ENCODE measurements at regions not wholly inside any gene's neighbourhood (a gene's known extent, or its start where the extent isn't known, plus 50 kb on each side); places are given as distances from the start of the nearest gene placed in this dataset.
"Not testable (repeated sequence)": the region's sequence is repeated elsewhere in the genome, so short reads cannot be mapped to it uniquely, and the experiment has no call there.

- intact Hi-C loops (cut with DNase I): no loop called here
- no peak for ATAC-seq (ENCODE audit: poor library complexity)
- no peak for DNase-seq
Observed at GRCh38 chr22:48299124-48299523, 1528.5 kb downstream of the BRD1 start.

GRCh38 chr22:48297296-48297695 lies 1530.4 kb downstream of the BRD1 start:
- ATAC-seq (ENCODE audit: poor library complexity) (no peak), DNase-seq (no peak)
- intact Hi-C loops (cut with DNase I): no loop called here

GRCh38 chr22:48289954-48290353 lies 1527.5 kb downstream of the TBC1D22A start:
- intact Hi-C loops (cut with DNase I); DNase-seq; ATAC-seq (ENCODE audit: poor library complexity): not testable (repeated sequence)

GRCh38 chr22:48288376-48288940 lies 1526.0 kb downstream of the TBC1D22A start:
- intact Hi-C loops (cut with DNase I): no loop called here
- ATAC-seq (ENCODE audit: poor library complexity): no peak
- no peak for DNase-seq

- ATAC-seq (ENCODE audit: poor library complexity) (no peak), DNase-seq (no peak)
- intact Hi-C loops (cut with DNase I): no loop called here
Observed at GRCh38 chr22:48287031-48287430, 1524.6 kb downstream of the TBC1D22A start.

GRCh38 chr22:48284671-48285070 lies 1522.2 kb downstream of the TBC1D22A start:
- DNase-seq (no peak), ATAC-seq (ENCODE audit: poor library complexity) (no peak)
- intact Hi-C loops (cut with DNase I): no loop called here

- no peak for DNase-seq
- intact Hi-C loops (cut with DNase I): no loop called here
- no peak for ATAC-seq (ENCODE audit: poor library complexity)
Observed at GRCh38 chr22:48282804-48283203, 1520.4 kb downstream of the TBC1D22A start.

- intact Hi-C loops (cut with DNase I): no loop called here
- ATAC-seq (ENCODE audit: poor library complexity): no peak
- no peak for DNase-seq
Observed at GRCh38 chr22:48279461-48279756, 1517.0 kb downstream of the TBC1D22A start.

- ATAC-seq (ENCODE audit: poor library complexity): no peak
- intact Hi-C loops (cut with DNase I): no loop called here
- DNase-seq: no peak
Observed at GRCh38 chr22:48278620-48279460, 1516.4 kb downstream of the TBC1D22A start.

- no peak for ATAC-seq (ENCODE audit: poor library complexity)
- DNase-seq: no peak
- intact Hi-C loops (cut with DNase I): no loop called here
Observed at GRCh38 chr22:48277868-48278581, 1515.6 kb downstream of the TBC1D22A start.

- intact Hi-C loops (cut with DNase I): no loop called here
- DNase-seq (no peak), ATAC-seq (ENCODE audit: poor library complexity) (no peak)
Observed at GRCh38 chr22:48276994-48277867, 1514.8 kb downstream of the TBC1D22A start.

GRCh38 chr22:48275412-48275811 lies 1513.0 kb downstream of the TBC1D22A start:
- intact Hi-C loops (cut with DNase I): no loop called here
- ATAC-seq (ENCODE audit: poor library complexity) (no peak), DNase-seq (no peak)

GRCh38 chr22:48270731-48271130 lies 1508.3 kb downstream of the TBC1D22A start:
- intact Hi-C loops (cut with DNase I): no loop called here
- DNase-seq (no peak), ATAC-seq (ENCODE audit: poor library complexity) (no peak)

- no peak for ATAC-seq (ENCODE audit: poor library complexity)
- intact Hi-C loops (cut with DNase I): no loop called here
- DNase-seq: no peak
Observed at GRCh38 chr22:48268771-48269552, 1506.5 kb downstream of the TBC1D22A start.

- DNase-seq (no peak), ATAC-seq (ENCODE audit: poor library complexity) (no peak)
- intact Hi-C loops (cut with DNase I): no loop called here
Observed at GRCh38 chr22:48268293-48268692, 1505.8 kb downstream of the TBC1D22A start.

- ATAC-seq (ENCODE audit: poor library complexity) (no peak), DNase-seq (no peak)
- intact Hi-C loops (cut with DNase I): no loop called here
Observed at GRCh38 chr22:48267681-48268080, 1505.2 kb downstream of the TBC1D22A start.

GRCh38 chr22:48265000-48265625 lies 1502.7 kb downstream of the TBC1D22A start:
- intact Hi-C loops (cut with DNase I): no loop called here
- ATAC-seq (ENCODE audit: poor library complexity): no peak
- no peak for DNase-seq

GRCh38 chr22:48264586-48264985 lies 1502.1 kb downstream of the TBC1D22A start:
- no peak for ATAC-seq (ENCODE audit: poor library complexity)
- intact Hi-C loops (cut with DNase I): no loop called here
- DNase-seq: no peak
